MCF 10A (cell line): ENCODE measurements at regions not wholly inside any gene's neighbourhood (a gene's known extent, or its start where the extent isn't known, plus 50 kb on each side); places are given as distances from the start of the nearest gene placed in this dataset.

ENCODE experiments used
- BruUV-seq: library from RNA; stranded (reverse); fragments of 400-500 nt; replicated peaks from 2 replicates; lab custom pipeline; 2021; lab: Mats Ljungman, UMichigan
- CTCF ChIA-PET: fragments of 300-600 bp; sonication (Branson Sonifier 250); formaldehyde crosslinking; extraction: SDS; loops from one replicate; lab custom pipeline; 2021; ENCODE audit warnings: antibody characterized with exemption, inconsistent platforms; lab: Yijun Ruan, JAX
- POLR2A ChIA-PET: fragments of 300-600, 350-650 bp; sonication (Branson Sonifier 250); formaldehyde crosslinking; extraction: SDS; loops from one replicate; lab custom pipeline; 2020; ENCODE audit warnings: antibody characterized with exemption, inconsistent platforms; lab: Yijun Ruan, JAX
- DNase-seq: peaks from one replicate; pipeline ENCODE4 v3.0.0-alpha.2; 2018; ENCODE audit not compliant: unreplicated experiment
- H3K27ac Mint-ChIP-seq: one replicate; pipeline ENCODE4 v1.8.0; 2022; ENCODE audit warnings: mild to moderate bottlenecking, low read depth, mixed read lengths; ENCODE audit not compliant: unreplicated experiment
- H3K27me3 Mint-ChIP-seq: one replicate; pipeline ENCODE4 v1.8.0; 2022; ENCODE audit warnings: mixed read lengths; ENCODE audit not compliant: insufficient read depth, unreplicated experiment
- H3K36me3 Mint-ChIP-seq: one replicate; pipeline ENCODE4 v1.8.0; 2022; ENCODE audit warnings: mild to moderate bottlenecking, moderate library complexity, mixed read lengths; ENCODE audit not compliant: insufficient read depth, unreplicated experiment
- H3K4me1 Mint-ChIP-seq: one replicate; pipeline ENCODE4 v1.8.0; 2022; ENCODE audit warnings: mixed read lengths; ENCODE audit not compliant: insufficient read depth, unreplicated experiment
- H3K4me3 Mint-ChIP-seq: one replicate; pipeline ENCODE4 v1.8.0; 2022; ENCODE audit warnings: mild to moderate bottlenecking, moderate library complexity, mixed read lengths; ENCODE audit not compliant: unreplicated experiment
- H3K9me3 Mint-ChIP-seq: one replicate; pipeline ENCODE4 v1.8.0; 2022; ENCODE audit warnings: mixed read lengths; ENCODE audit not compliant: unreplicated experiment
- intact Hi-C: fragments of 100-400 bp; cut with micrococcal nuclease; formaldehyde crosslinking; loops from 2 replicates; pipeline ENCODE4 v1.14.1; 2022
- TF ChIP-seq, protein P1 (sequence below): fragments of 200-600 bp; IDR thresholded peaks from one replicate; pipeline ENCODE4 v1.8.0; 2022; ENCODE audit warnings: antibody characterized with exemption, mild to moderate bottlenecking; ENCODE audit not compliant: unreplicated experiment

DNA sequence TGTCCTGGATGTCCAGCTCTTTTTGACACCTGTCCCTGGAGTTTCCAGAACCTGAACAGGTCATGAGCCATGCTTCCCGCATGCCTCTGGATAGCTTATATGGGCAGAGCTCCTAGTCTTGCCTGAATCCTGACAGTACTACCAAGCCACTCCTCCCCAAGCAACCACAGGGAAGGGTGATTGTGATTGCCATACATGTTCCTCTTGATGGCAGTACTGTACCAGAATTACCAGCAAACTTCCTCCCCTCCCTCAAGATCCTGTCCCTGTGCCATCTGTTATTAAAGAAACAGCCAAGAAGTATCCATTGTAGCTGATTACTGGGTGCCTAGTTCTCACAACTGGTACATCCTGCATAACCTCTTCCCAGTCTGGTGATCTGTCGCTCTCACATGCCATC lies 264.3 kb upstream of the AGTR2 start:
- Mint-ChIP-seq H3K4me1 (no peaks in the 10 kb centered on the region), H3K4me3 (no peak overlapping the region), H3K36me3 (peaks cover 11% of the 10 kb centered on the region), H3K27me3 (peaks cover 88% of the 10 kb centered on the region), H3K27ac (no peak overlapping the region), H3K9me3 (peaks cover 5% of the 10 kb centered on the region)
- intact Hi-C loops = no loop called here
- TF ChIP-seq, protein P1, sequence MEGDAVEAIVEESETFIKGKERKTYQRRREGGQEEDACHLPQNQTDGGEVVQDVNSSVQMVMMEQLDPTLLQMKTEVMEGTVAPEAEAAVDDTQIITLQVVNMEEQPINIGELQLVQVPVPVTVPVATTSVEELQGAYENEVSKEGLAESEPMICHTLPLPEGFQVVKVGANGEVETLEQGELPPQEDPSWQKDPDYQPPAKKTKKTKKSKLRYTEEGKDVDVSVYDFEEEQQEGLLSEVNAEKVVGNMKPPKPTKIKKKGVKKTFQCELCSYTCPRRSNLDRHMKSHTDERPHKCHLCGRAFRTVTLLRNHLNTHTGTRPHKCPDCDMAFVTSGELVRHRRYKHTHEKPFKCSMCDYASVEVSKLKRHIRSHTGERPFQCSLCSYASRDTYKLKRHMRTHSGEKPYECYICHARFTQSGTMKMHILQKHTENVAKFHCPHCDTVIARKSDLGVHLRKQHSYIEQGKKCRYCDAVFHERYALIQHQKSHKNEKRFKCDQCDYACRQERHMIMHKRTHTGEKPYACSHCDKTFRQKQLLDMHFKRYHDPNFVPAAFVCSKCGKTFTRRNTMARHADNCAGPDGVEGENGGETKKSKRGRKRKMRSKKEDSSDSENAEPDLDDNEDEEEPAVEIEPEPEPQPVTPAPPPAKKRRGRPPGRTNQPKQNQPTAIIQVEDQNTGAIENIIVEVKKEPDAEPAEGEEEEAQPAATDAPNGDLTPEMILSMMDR = no peak
- ChIA-PET POLR2A (no interaction called here), CTCF (no interaction called here)
- DNase-seq = no peak
- no TSS peak for BruUV-seq

DNA sequence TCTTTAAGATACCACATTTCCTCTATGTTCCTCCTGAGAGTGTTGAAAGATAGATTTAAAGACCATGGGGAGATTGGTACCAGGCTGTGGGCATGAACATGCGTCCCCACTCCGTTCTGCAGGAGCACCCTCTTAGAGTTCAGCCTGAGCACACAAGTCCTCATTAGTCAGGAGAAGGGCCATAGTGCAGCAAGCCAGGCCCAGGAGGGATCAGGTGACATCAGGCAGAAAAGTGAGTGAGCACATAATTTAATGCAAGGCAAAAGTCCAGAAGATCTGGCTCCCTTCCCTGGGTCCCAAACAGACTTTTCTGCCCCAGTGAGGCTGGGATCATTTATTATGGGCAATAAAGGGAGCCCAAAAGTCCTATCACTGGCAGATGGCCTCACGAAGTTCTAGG lies 263.7 kb upstream of the AGTR2 start:
- H3K4me3 Mint-ChIP-seq = no peak overlapping the region
- peaks cover 11% of the 10 kb centered on the region for H3K36me3 Mint-ChIP-seq

GRCh38 chrX:115909017-115909416 lies 261.5 kb upstream of the AGTR2 start:
- CTCF ChIA-PET = no interaction called here
- no peak overlapping the region for H3K27ac Mint-ChIP-seq
- no peak overlapping the region for H3K4me3 Mint-ChIP-seq
- peaks cover 15% of the 10 kb centered on the region for H3K9me3 Mint-ChIP-seq
- intact Hi-C loops = no loop called here
- H3K4me1 Mint-ChIP-seq = no peaks in the 10 kb centered on the region
- POLR2A ChIA-PET = no interaction called here
- DNase-seq = no peak
- TF ChIP-seq, protein P1 = no peak
- no TSS peak for BruUV-seq
- H3K36me3 Mint-ChIP-seq = peaks cover 9% of the 10 kb centered on the region
- peaks cover 83% of the 10 kb centered on the region for H3K27me3 Mint-ChIP-seq

More for the DNA sequence above, 263.7 kb upstream of the AGTR2 start:
- POLR2A ChIA-PET = no interaction called here
- intact Hi-C loops = no loop called here
- BruUV-seq = no TSS peak
- no peak overlapping the region for H3K27ac Mint-ChIP-seq
- no peak for DNase-seq
- TF ChIP-seq, protein P1 = no peak
- no peaks in the 10 kb centered on the region for H3K4me1 Mint-ChIP-seq
- peaks cover 86% of the 10 kb centered on the region for H3K27me3 Mint-ChIP-seq
- CTCF ChIA-PET = no interaction called here
- peaks cover 8% of the 10 kb centered on the region for H3K9me3 Mint-ChIP-seq

DNA sequence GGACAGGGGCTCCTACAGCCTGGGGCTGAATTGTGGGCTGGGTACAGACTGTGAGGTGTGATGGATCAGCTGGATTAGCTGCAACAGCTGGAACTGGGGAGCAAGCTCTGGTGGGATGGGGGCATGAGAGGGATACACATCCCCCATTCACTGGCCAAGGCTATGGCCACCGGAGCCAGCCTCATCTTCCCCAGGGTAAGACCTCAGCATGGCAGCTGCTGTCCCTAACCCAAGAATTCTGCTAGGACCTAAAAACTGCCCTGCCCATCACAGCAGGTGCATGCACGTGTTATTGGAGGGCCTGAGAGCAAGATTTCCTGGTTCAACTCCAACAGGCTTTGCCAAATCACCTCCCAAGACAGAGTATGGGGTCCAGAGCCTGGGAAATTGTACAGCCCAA lies 258.6 kb upstream of the AGTR2 start:
- CTCF ChIA-PET = interaction anchor here (1.0 to 1.1 kb wide), 2 partner anchors 15 to 29 kb away, joined by 3 read pairs; no protein-coding TSS in a partner anchor

More for the DNA sequence above, 258.6 kb upstream of the AGTR2 start:
- Mint-ChIP-seq H3K27me3 (peaks cover 59% of the 10 kb centered on the region), H3K4me1 (no peaks in the 10 kb centered on the region), H3K27ac (no peak overlapping the region), H3K36me3 (peaks cover 9% of the 10 kb centered on the region), H3K4me3 (no peak overlapping the region), H3K9me3 (peaks cover 19% of the 10 kb centered on the region)
- no peak for DNase-seq
- POLR2A ChIA-PET = no interaction called here
- intact Hi-C loops = no loop called here
- no TSS peak for BruUV-seq
- TF ChIP-seq, protein P1 = no peak
